ENCODE measurements at regions not wholly inside any gene's neighbourhood (a gene's known extent, or its start where the extent isn't known, plus 50 kb on each side); places are given as distances from the start of the nearest gene placed in this dataset.

DNA sequence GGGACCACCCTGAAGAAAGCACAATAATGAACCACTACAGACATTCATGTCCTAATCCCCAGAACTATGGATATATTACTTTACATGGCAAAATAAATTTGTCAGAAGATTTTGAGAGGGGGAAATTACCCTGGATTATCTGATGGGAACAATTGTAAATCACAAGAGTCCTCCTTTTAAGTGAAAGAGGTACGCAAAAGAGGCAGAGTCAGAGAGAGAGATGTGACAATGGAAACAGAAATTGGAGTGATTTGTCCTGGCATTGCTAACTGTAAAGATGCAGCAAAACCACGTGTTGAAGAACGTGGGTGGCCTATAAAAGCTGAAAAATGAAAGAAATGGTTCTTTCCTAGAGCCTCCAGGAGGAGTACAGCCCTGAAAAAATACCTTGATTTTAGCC is 1121.4 kb upstream of the ALCAM start:
- Histone ChIP-seq H2AFZ (ENCODE audit: control insufficient read depth, low read length) (no peak overlapping the region), H3K9ac (ENCODE audit: control insufficient read depth, extremely low read depth, insufficient read depth, low read length) (no peak overlapping the region)
- FAIRE-seq: no peak

GRCh38 chr3:104245981-104246380 is 1120.7 kb upstream of the ALCAM start:
- Histone ChIP-seq H3K9me3 (ENCODE audit: control insufficient read depth, low read depth, low read length) (no peaks in the 10 kb centered on the region), H3K9ac (ENCODE audit: control insufficient read depth, extremely low read depth, insufficient read depth, low read length) (no peak overlapping the region), H3K27me3 (ENCODE audit: control insufficient read depth, extremely low read depth, insufficient read depth, low read length) (no peaks in the 10 kb centered on the region), H3K4me2 (ENCODE audit: control insufficient read depth, extremely low read depth, insufficient read depth, low read depth, low read length) (no peak overlapping the region), H3K9me1 (ENCODE audit: control insufficient read depth, extremely low read depth, insufficient read depth, low read length) (no peaks in the 10 kb centered on the region), H3K36me3 (ENCODE audit: control insufficient read depth in 2 of 2, extremely low read depth in 1 of 2, insufficient read depth in 2 of 2, low read length in 2 of 2) (no peaks in the 10 kb centered on the region), H2AFZ (ENCODE audit: control insufficient read depth, low read length) (no peak overlapping the region), H3K4me1 (ENCODE audit: control insufficient read depth, extremely low read depth, insufficient read depth, low read length) (no peaks in the 10 kb centered on the region), H3K27ac (ENCODE audit: control insufficient read depth, insufficient read depth, low read length) (no peak overlapping the region), H3K4me3 (ENCODE audit: control insufficient read depth in 2 of 3, extremely low read depth in 1 of 3, insufficient read depth in 2 of 3, low read depth in 1 of 3, low read length in 3 of 3) (no peak overlapping the region), H3K79me2 (ENCODE audit: control insufficient read depth, insufficient read depth, low read length) (no peaks in the 10 kb centered on the region), H4K20me1 (ENCODE audit: control insufficient read depth, extremely low read depth, insufficient read depth, low read length) (no peaks in the 10 kb centered on the region)
- TF ChIP-seq EZH2 (IDR thresholded peaks at IDR 0.05; ENCODE audit: low read length): no peak
- TF ChIP-seq, protein P1, sequence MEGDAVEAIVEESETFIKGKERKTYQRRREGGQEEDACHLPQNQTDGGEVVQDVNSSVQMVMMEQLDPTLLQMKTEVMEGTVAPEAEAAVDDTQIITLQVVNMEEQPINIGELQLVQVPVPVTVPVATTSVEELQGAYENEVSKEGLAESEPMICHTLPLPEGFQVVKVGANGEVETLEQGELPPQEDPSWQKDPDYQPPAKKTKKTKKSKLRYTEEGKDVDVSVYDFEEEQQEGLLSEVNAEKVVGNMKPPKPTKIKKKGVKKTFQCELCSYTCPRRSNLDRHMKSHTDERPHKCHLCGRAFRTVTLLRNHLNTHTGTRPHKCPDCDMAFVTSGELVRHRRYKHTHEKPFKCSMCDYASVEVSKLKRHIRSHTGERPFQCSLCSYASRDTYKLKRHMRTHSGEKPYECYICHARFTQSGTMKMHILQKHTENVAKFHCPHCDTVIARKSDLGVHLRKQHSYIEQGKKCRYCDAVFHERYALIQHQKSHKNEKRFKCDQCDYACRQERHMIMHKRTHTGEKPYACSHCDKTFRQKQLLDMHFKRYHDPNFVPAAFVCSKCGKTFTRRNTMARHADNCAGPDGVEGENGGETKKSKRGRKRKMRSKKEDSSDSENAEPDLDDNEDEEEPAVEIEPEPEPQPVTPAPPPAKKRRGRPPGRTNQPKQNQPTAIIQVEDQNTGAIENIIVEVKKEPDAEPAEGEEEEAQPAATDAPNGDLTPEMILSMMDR (optimal IDR thresholded peaks at IDR 0.05 in 1 of 3, IDR thresholded peaks at IDR 0.05 in 1 of 3, conservative IDR thresholded peaks at IDR 0.05 in 1 of 3; ENCODE audit: extremely low read depth in 1 of 3, insufficient read depth in 2 of 3, low read length in 3 of 3): no peak
- no peak for DNase-seq (ENCODE audit: low read depth, low spot score)
- dilution Hi-C loops (cut with MboI; ENCODE audit: extremely low pct_ligation_motif_present, low sequenced_read_pairs): no loop called here
- FAIRE-seq: no peak

More for the DNA sequence above, 1121.4 kb upstream of the ALCAM start:
- H3K79me2 ChIP-seq (ENCODE audit: control insufficient read depth, insufficient read depth, low read length): no peaks in the 10 kb centered on the region
- dilution Hi-C loops (cut with MboI; ENCODE audit: extremely low pct_ligation_motif_present, low sequenced_read_pairs): no loop called here
- H3K4me1 ChIP-seq (ENCODE audit: control insufficient read depth, extremely low read depth, insufficient read depth, low read length): no peaks in the 10 kb centered on the region
- no peaks in the 10 kb centered on the region for H3K9me3 ChIP-seq (ENCODE audit: control insufficient read depth, low read depth, low read length)
- H3K36me3 ChIP-seq (ENCODE audit: control insufficient read depth in 2 of 2, extremely low read depth in 1 of 2, insufficient read depth in 2 of 2, low read length in 2 of 2): no peaks in the 10 kb centered on the region
- H3K27me3 ChIP-seq (ENCODE audit: control insufficient read depth, extremely low read depth, insufficient read depth, low read length): no peaks in the 10 kb centered on the region
- no peak overlapping the region for H3K4me2 ChIP-seq (ENCODE audit: control insufficient read depth, extremely low read depth, insufficient read depth, low read depth, low read length)
- TF ChIP-seq EZH2 (IDR thresholded peaks at IDR 0.05; ENCODE audit: low read length): no peak
- TF ChIP-seq, protein P1 (optimal IDR thresholded peaks at IDR 0.05 in 1 of 3, IDR thresholded peaks at IDR 0.05 in 1 of 3, conservative IDR thresholded peaks at IDR 0.05 in 1 of 3; ENCODE audit: extremely low read depth in 1 of 3, insufficient read depth in 2 of 3, low read length in 3 of 3): no peak
- H3K27ac ChIP-seq (ENCODE audit: control insufficient read depth, insufficient read depth, low read length): no peak overlapping the region
- no peaks in the 10 kb centered on the region for H3K9me1 ChIP-seq (ENCODE audit: control insufficient read depth, extremely low read depth, insufficient read depth, low read length)
- no peak overlapping the region for H3K4me3 ChIP-seq (ENCODE audit: control insufficient read depth in 2 of 3, extremely low read depth in 1 of 3, insufficient read depth in 2 of 3, low read depth in 1 of 3, low read length in 3 of 3)
- H4K20me1 ChIP-seq (ENCODE audit: control insufficient read depth, extremely low read depth, insufficient read depth, low read length): no peaks in the 10 kb centered on the region
- DNase-seq (ENCODE audit: low read depth, low spot score): no peak
